MM.1S (cell line): ENCODE measurements at regions not wholly inside any gene's neighbourhood (a gene's known extent, or its start where the extent isn't known, plus 50 kb on each side); places are given as distances from the start of the nearest gene placed in this dataset.

ENCODE experiments used
- EZH2 ChIP-seq: fragments of 300-600 bp; sonication (generic); optimal IDR thresholded peaks from 2 replicates; pipeline ENCODE3; 2017; ENCODE audit warnings: low read depth, mild to moderate bottlenecking, antibody characterized with exemption, low read length, mixed read lengths
- TF ChIP-seq, protein P1 (sequence below): fragments of 300-600 bp; sonication (generic); IDR thresholded peaks from 2 replicates; pipeline ENCODE4 v1.5.1; 2016; ENCODE audit warnings: antibody characterized with exemption, low read length, mixed read lengths

DNA sequence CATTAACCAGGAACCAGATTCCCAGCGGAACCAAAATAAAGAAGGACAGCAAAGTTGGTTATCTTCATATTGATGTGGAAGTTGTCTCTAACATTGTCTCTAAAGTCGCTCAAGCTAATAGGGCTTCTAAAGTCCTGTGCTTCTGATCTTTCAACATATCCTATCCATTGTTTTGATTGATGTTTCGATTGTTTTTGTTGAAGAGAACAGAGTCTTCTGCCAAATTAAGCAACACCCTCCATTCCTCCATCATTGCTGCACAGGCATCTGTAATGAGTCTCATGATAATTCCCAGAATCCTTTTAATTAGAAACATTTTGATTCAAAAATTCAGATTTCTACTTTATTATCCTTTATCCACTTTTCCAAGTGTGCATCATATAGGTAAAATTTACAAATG is 71.6 kb upstream of the AVPR1A start:
- TF ChIP-seq, protein P1, sequence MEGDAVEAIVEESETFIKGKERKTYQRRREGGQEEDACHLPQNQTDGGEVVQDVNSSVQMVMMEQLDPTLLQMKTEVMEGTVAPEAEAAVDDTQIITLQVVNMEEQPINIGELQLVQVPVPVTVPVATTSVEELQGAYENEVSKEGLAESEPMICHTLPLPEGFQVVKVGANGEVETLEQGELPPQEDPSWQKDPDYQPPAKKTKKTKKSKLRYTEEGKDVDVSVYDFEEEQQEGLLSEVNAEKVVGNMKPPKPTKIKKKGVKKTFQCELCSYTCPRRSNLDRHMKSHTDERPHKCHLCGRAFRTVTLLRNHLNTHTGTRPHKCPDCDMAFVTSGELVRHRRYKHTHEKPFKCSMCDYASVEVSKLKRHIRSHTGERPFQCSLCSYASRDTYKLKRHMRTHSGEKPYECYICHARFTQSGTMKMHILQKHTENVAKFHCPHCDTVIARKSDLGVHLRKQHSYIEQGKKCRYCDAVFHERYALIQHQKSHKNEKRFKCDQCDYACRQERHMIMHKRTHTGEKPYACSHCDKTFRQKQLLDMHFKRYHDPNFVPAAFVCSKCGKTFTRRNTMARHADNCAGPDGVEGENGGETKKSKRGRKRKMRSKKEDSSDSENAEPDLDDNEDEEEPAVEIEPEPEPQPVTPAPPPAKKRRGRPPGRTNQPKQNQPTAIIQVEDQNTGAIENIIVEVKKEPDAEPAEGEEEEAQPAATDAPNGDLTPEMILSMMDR, result no peak
- no peak for TF ChIP-seq EZH2
